Fibroblast of pulmonary artery (primary cell): ENCODE measurements at regions not wholly inside any gene's neighbourhood (a gene's known extent, or its start where the extent isn't known, plus 50 kb on each side); places are given as distances from the start of the nearest gene placed in this dataset.
A peak's percentile ranks its signal among the peaks of the same experiment; 100 is the strongest.

Experiments used
- DNase-seq: peaks from one replicate; pipeline ENCODE4 v3.0.0-alpha.2; 2010; ENCODE audit warnings: low read depth
- H3K4me3 ChIP-seq: replicated peaks from 2 replicates; pipeline ENCODE4 v1.5.1; 2011; ENCODE audit warnings: low read depth, mild to moderate bottlenecking, control low read depth, low read length, moderate library complexity
- CTCF ChIP-seq: IDR thresholded peaks from 2 replicates; pipeline ENCODE4 v1.5.1; 2011; ENCODE audit warnings: mild to moderate bottlenecking, control low read depth, low read length, inconsistent platforms; ENCODE audit errors: missing control alignments

GRCh38 chr4:57544811-57545654 lies 434.8 kb upstream of the IGFBP7 start:
- DNase-seq: no peak
- H3K4me3 ChIP-seq: no peak overlapping the region
- TF ChIP-seq CTCF: no peak

GRCh38 chr4:57504797-57505530 lies 394.8 kb upstream of the IGFBP7 start:
- TF ChIP-seq CTCF: no peak
- no peak overlapping the region for H3K4me3 ChIP-seq
- no peak for DNase-seq

- no peak overlapping the region for H3K4me3 ChIP-seq
- no peak for DNase-seq
- TF ChIP-seq CTCF: no peak
Measured at GRCh38 chr4:57504139-57504538, 394.0 kb upstream of the IGFBP7 start.

GRCh38 chr4:57501720-57502119 lies 391.5 kb upstream of the IGFBP7 start:
- no peak for TF ChIP-seq CTCF
- H3K4me3 ChIP-seq: no peak overlapping the region
- DNase-seq: peak; percentile 41

- TF ChIP-seq CTCF: no peak
- DNase-seq: no peak
- no peak overlapping the region for H3K4me3 ChIP-seq
Measured at GRCh38 chr4:57499786-57500185, 389.6 kb upstream of the IGFBP7 start.

GRCh38 chr4:57498251-57498650 lies 388.1 kb upstream of the IGFBP7 start:
- H3K4me3 ChIP-seq: no peak overlapping the region
- no peak for TF ChIP-seq CTCF
- no peak for DNase-seq
